ENCODE measurements at regions not wholly inside any gene's neighbourhood (a gene's known extent, or its start where the extent isn't known, plus 50 kb on each side); places are given as distances from the start of the nearest gene placed in this dataset.
"Not testable (repeated sequence)": the region's sequence is repeated elsewhere in the genome, so short reads cannot be mapped to it uniquely, and the experiment has no call there.

DNA sequence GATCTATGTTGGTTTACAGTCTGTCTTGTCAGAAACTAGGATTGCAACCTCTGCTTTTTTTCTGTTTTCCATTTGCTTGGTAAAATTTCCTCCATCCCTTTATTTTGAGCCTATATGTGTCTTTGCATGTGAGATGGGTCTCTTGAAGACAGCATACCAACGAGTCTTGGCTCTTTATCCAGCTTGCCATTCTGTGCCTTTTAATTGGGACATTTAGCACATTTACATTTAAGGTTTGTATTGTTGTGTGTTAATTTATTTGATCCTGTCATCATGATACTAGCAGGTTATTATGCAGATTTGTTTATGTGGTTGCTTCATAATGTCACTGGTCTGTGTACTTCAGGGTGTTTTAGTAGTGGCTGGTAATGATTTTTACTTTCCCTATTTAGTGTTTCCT is 236.6 kb upstream of the SOX2 start:
- not testable (repeated sequence) for TF ChIP-seq CTCF, POLR2A (IDR thresholded peaks at IDR 0.05)

Measured in testis (tissue), 2 donors.